T-helper 1 cell treated with Interleukin-12 subunit alpha and Interleukin-12 subunit beta and Interleukin-4 antibody, amounts not matched to agents 30 μg/mL and 1 μg/mL, for 36 hours (primary cell): ENCODE measurements at regions not wholly inside any gene's neighbourhood (a gene's known extent, or its start where the extent isn't known, plus 50 kb on each side); places are given as distances from the start of the nearest gene placed in this dataset.
A peak's percentile ranks its signal among the peaks of the same experiment; 100 is the strongest.

Experiments
- H3K27ac Mint-ChIP-seq: one replicate; pipeline ENCODE4 v1.8.0; 2021; ENCODE audit warnings: mild to moderate bottlenecking, mixed read lengths
- H3K27me3 Mint-ChIP-seq: one replicate; pipeline ENCODE4 v1.8.0; 2021; ENCODE audit warnings: low read depth, mixed read lengths
- H3K36me3 Mint-ChIP-seq: one replicate; pipeline ENCODE4 v1.8.0; 2021; ENCODE audit warnings: low read depth, mixed read lengths
- H3K4me1 Mint-ChIP-seq: one replicate; pipeline ENCODE4 v1.8.0; 2021; ENCODE audit warnings: low read depth, mixed read lengths
- H3K4me3 Mint-ChIP-seq: one replicate; pipeline ENCODE4 v1.8.0; 2021; ENCODE audit warnings: mild to moderate bottlenecking, moderate library complexity, mixed read lengths
- H3K9me3 Mint-ChIP-seq: one replicate; pipeline ENCODE4 v1.8.0; 2021; ENCODE audit warnings: mixed read lengths

GRCh38 chr15:25051399-25052154, 96.8 kb downstream of the SNRPN start:
- no peaks in the 10 kb centered on the region for H3K4me1 Mint-ChIP-seq
- H3K27me3 Mint-ChIP-seq, result no peaks in the 10 kb centered on the region
- H3K9me3 Mint-ChIP-seq, result peaks cover 91% of the 10 kb centered on the region
- peaks cover 69% of the 10 kb centered on the region for H3K36me3 Mint-ChIP-seq
- no peak overlapping the region for H3K27ac Mint-ChIP-seq
- no peak overlapping the region for H3K4me3 Mint-ChIP-seq

GRCh38 chr15:25052191-25052999, 97.6 kb downstream of the SNRPN start:
- H3K27ac Mint-ChIP-seq, result no peak overlapping the region
- H3K4me3 Mint-ChIP-seq, result no peak overlapping the region
- H3K27me3 Mint-ChIP-seq, result no peaks in the 10 kb centered on the region
- peaks cover 91% of the 10 kb centered on the region for H3K9me3 Mint-ChIP-seq
- no peaks in the 10 kb centered on the region for H3K4me1 Mint-ChIP-seq
- H3K36me3 Mint-ChIP-seq, result peaks cover 73% of the 10 kb centered on the region

- Mint-ChIP-seq H3K27ac (no peak overlapping the region), H3K36me3 (peaks cover 77% of the 10 kb centered on the region), H3K27me3 (no peaks in the 10 kb centered on the region), H3K4me1 (no peaks in the 10 kb centered on the region), H3K4me3 (no peak overlapping the region), H3K9me3 (peaks cover 94% of the 10 kb centered on the region)
Observed at GRCh38 chr15:25053000-25053815, 98.4 kb downstream of the SNRPN start.

DNA sequence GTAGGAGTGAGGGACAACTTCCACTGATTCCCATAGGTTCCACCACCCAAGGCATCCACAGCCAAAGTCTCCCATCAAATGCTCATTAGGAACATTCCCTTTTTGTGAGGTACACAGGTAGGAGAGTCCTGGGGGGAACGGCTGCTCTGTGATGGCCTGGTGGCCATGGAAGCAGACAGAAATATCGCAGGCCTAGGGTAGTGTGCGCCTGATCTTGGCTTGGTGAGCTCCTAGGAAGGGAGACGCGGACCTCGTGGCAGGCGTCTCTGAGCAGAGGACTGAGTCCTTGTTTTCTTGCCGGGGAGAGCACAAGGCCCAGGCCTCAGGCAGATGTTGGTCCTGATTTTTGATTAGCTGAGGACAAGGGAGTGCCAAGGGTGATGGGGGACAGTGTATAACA, 99.5 kb downstream of the SNRPN start:
- Mint-ChIP-seq H3K36me3 (peaks cover 83% of the 10 kb centered on the region), H3K4me3 (no peak overlapping the region), H3K27ac (no peak overlapping the region), H3K4me1 (no peaks in the 10 kb centered on the region), H3K27me3 (no peaks in the 10 kb centered on the region), H3K9me3 (peaks cover 93% of the 10 kb centered on the region)

DNA sequence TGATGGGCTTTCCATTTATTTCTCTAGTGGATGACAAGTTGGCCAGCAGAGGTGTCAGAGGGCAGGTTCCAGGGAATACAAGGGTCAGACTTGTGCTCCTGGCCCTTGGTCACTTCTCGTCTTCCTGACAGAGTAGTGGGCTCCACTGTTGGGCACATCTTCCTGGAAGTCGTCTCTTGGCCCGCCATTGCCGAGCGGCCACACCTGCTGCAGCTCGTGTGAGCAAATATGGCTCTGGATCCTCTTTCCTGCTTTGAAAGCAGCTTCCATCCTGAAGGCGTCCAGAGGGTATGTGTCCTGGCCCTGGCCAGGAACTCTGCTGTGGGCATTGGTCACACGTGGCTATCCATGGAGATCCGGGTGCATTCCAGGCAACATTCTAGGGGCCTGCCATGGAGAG, 100.2 kb downstream of the SNRPN start:
- Mint-ChIP-seq H3K4me1 (no peaks in the 10 kb centered on the region), H3K27ac (no peak overlapping the region), H3K27me3 (no peaks in the 10 kb centered on the region), H3K36me3 (peaks cover 85% of the 10 kb centered on the region), H3K4me3 (no peak overlapping the region), H3K9me3 (peaks cover 93% of the 10 kb centered on the region)

DNA sequence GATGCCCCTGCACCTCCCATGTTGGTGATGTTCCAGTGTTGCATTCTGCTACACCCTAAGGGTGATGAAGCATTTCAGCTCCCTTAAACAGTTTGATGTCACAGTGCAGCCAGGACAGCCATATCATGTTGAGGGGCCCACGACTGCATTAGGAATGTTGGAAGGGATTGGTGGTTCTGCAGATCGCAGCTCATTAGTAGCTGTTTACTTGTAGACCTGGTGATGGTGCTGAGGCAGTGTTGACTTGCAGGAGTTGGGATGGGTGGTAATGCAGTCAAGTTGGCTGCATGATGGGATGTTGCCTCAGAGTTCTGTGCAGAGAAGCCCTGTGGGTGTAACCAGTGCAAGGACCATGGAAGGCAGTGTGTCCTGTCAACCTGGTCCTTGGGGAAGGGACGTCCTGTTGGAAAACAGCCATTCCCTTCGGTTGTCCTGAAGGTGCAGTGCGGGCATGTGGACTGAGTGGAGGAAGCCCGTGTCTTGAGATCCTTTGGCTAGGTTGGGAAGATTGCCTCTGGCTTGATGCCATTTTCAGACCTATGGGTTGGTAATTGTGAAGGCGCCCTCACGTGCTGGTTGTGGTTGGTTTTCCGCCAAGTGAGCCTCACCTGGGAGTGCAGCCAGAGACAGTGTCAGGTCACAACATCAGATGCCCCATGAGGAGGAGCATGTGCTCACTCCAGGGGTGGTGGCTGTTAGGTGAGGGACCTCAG, 100.7 kb downstream of the SNRPN start:
- Mint-ChIP-seq H3K27ac (no peak overlapping the region), H3K27me3 (no peaks in the 10 kb centered on the region), H3K9me3 (peaks cover 93% of the 10 kb centered on the region), H3K4me3 (no peak overlapping the region), H3K36me3 (peaks cover 84% of the 10 kb centered on the region), H3K4me1 (no peaks in the 10 kb centered on the region)

DNA sequence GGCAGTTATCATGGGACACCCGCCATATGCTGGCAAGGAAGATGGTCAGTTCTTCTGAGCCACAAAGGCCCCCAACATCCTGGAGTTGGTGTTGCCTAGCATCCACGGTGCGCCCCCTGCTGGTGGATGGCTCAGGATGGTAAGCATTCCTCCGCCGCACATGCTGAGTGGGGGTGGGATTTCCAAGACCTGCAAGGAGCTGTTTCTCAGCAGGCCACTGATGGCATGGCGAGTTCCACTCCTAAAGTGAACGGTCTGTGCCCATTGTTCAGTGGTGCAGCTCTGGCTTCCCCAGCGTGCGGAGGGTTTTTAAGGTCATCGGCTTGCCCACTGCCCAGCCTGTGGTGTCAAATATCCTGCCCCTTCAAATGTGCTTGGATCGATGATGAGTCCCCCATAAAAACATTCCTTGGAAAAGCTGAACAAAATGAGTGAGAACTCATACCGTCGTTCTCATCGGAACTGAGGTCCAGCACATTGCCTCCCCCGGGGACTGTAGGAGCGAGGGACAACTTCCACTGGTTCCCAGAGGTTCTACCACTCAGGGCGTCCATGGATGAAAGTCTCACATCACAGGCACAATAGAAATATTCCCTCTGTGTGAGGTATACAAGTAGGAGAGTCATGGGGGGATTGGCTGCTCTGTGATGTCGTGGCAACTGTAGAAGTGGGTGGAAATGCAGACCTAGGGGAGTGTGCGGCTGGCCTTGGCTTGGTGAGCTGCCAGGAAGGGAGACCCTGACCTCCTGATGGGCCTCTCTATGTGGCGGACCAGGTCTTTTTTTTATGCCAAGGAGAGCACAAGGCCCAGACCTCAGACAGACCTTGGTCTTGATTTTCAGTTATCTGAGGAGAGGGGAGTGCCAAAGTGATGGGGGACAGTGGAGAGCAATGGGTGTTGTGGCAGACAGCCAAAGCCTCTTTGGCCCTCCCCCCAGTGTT, 102.0 kb downstream of the SNRPN start:
- no peaks in the 10 kb centered on the region for H3K4me1 Mint-ChIP-seq
- peaks cover 91% of the 10 kb centered on the region for H3K9me3 Mint-ChIP-seq
- H3K27ac Mint-ChIP-seq, result no peak overlapping the region

GRCh38 chr15:25057574-25057973, 102.8 kb downstream of the SNRPN start:
- Mint-ChIP-seq H3K27ac (peak overlapping the region; percentile 18), H3K27me3 (no peaks in the 10 kb centered on the region), H3K36me3 (peaks cover 88% of the 10 kb centered on the region), H3K4me1 (no peaks in the 10 kb centered on the region), H3K9me3 (peaks cover 89% of the 10 kb centered on the region), H3K4me3 (no peak overlapping the region)

More for the DNA sequence above, 102.0 kb downstream of the SNRPN start:
- H3K36me3 Mint-ChIP-seq, result peaks cover 84% of the 10 kb centered on the region
- no peak overlapping the region for H3K4me3 Mint-ChIP-seq
- H3K27me3 Mint-ChIP-seq, result no peaks in the 10 kb centered on the region

DNA sequence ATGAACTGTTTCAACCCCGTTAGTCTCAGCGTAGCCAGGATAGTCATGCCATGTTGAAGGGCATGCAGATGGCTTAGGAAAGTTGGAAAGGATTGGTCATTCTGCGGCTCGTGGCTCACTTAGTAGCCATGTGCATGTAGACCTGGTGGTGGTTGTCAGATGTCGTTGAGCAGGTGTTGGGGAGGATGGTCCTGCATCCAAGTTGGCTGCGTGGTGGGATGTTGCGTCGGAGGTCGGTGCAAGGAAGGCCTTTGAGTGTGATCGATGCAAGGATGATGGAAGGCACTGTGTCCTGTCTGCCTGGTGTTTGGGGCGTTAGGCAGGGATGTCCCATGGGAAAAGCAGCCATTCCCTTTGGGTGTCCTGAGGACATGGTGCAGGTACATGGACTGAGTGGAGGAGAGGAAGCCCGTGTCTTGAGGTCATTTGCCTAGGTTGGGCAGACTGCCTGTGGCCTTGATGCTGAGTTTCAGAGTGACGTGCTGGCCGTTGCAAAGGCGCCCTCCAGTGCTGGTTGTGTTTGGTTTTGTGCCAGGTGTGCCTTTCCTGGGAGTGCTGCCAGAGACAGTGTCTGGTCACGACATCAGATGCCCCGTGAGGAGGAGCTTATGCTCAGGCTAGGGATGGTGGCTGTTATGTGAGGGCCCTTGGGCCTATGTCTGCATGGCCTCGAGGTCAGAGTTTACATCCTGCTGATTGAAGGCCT, 103.4 kb downstream of the SNRPN start:
- Mint-ChIP-seq H3K36me3 (peaks cover 89% of the 10 kb centered on the region), H3K9me3 (peaks cover 90% of the 10 kb centered on the region), H3K4me3 (no peak overlapping the region), H3K4me1 (no peaks in the 10 kb centered on the region), H3K27ac (no peak overlapping the region), H3K27me3 (no peaks in the 10 kb centered on the region)

- no peaks in the 10 kb centered on the region for H3K4me1 Mint-ChIP-seq
Observed at GRCh38 chr15:25059698-25060471, 105.1 kb downstream of the SNRPN start.

DNA sequence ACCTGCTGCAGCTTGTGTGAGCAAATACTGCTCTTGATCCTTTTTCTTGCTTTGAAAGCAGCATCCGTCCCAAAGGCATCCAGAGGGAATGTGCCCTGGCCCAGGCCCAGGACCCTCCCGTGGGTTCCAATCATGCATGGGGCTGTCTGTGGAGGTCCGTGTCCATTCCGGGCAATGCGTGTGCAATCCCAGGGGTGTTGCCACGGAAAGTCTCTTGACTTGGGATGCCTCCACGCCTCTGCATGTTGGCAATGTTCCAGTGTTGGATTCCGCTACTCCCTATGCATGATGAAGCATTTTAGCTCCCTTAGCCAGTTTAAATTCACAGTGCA, 105.7 kb downstream of the SNRPN start:
- Mint-ChIP-seq H3K27me3 (no peaks in the 10 kb centered on the region), H3K4me3 (no peak overlapping the region), H3K9me3 (peaks cover 91% of the 10 kb centered on the region), H3K4me1 (no peaks in the 10 kb centered on the region), H3K27ac (no peak overlapping the region), H3K36me3 (peaks cover 88% of the 10 kb centered on the region)

More at GRCh38 chr15:25059698-25060471, 105.1 kb downstream of the SNRPN start:
- peaks cover 89% of the 10 kb centered on the region for H3K36me3 Mint-ChIP-seq
- H3K9me3 Mint-ChIP-seq, result peaks cover 91% of the 10 kb centered on the region
- no peaks in the 10 kb centered on the region for H3K27me3 Mint-ChIP-seq
- H3K27ac Mint-ChIP-seq, result no peak overlapping the region
- no peak overlapping the region for H3K4me3 Mint-ChIP-seq

DNA sequence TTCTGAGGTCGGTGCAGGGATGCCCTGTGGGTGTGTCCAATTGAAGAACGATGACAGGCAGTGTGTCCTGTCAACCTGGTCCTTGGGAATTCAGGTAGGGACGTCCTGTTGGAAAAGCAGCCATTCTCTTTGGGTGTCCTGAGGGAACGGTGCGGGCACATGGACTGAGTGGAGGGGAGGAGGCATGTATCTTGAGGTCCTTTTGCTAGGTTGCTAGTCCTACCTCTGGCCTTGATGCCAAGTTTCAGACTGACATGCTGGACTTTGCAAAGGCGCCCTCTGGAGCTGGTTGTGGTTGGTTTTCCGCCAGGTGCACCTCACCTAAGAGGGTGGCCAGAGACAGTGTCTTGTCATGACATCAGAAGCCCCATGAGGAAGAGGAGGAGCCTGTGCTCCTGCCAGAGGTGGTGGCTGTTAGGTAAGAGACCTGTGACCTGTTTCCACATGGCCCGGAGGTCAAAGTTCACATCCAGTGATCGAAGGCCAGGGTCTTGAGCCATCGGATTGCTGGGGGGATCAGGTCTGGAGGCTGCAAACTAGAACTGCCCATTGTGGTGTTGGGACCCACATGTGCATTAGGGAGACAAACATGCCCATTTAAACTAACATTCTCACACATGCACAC, 106.3 kb downstream of the SNRPN start:
- H3K27ac Mint-ChIP-seq, result no peak overlapping the region
- H3K27me3 Mint-ChIP-seq, result no peaks in the 10 kb centered on the region
- peaks cover 88% of the 10 kb centered on the region for H3K36me3 Mint-ChIP-seq
- H3K4me1 Mint-ChIP-seq, result no peaks in the 10 kb centered on the region
- H3K4me3 Mint-ChIP-seq, result no peak overlapping the region
- peaks cover 91% of the 10 kb centered on the region for H3K9me3 Mint-ChIP-seq
